K562 (cell line): ENCODE measurements at regions not wholly inside any gene's neighbourhood (a gene's known extent, or its start where the extent isn't known, plus 50 kb on each side); places are given as distances from the start of the nearest gene placed in this dataset.

ENCODE experiments used
- ATAC-seq: fragments of 200-7000 bp; cut with Tn5 transposase; 3 replicates; pipeline ENCODE4 v1.9.1; 2020; ENCODE audit warnings: moderate library complexity
- BruUV-seq: library from RNA; stranded (reverse); fragments of 400-500 nt; replicated peaks from 2 replicates; lab custom pipeline; 2021; lab: Mats Ljungman, UMichigan
- CTCF ChIA-PET: fragments of 300-600 bp; formaldehyde crosslinking; extraction: SDS; loops from one replicate; lab custom pipeline; 2021; ENCODE audit warnings: low intra/inter-chr PET ratio; lab: Yijun Ruan, JAX
- POLR2A ChIA-PET: fragments of 300-600, 350-650 bp; sonication (Branson Sonifier 250); formaldehyde crosslinking; extraction: SDS; loops from one replicate; lab custom pipeline; 2021; ENCODE audit warnings: antibody characterized with exemption, inconsistent platforms; lab: Yijun Ruan, JAX
- DNase-seq, 4 experiments: peaks; one replicate each; pipeline versions ENCODE4 v3.0.0 to v3.0.0-alpha.2; 2011 to 2018; ENCODE audit warnings: low spot score in 3 of 4, mixed read lengths in 3 of 4; ENCODE audit errors: extremely low read depth in 1 of 4
- FAIRE-seq: peaks from 2 replicates; lab custom pipeline; 2011; peaks lifted over from hg19 to GRCh38; lab: Jason Lieb, UNC
- H2AFZ ChIP-seq: 2 replicates; pipeline ENCODE4 v1.6.0; 2011; ENCODE audit warnings: low read depth, low read length, control low read depth, inconsistent platforms
- H3K27ac ChIP-seq: fragments of 200-600 bp; 3 replicates; pipeline ENCODE4 v1.8.0; 2011; ENCODE audit warnings: low read depth, mild to moderate bottlenecking, control low read depth, inconsistent platforms, low read length, moderate library complexity, mixed read lengths; ENCODE audit errors: extremely low read depth
- H3K27me3 ChIP-seq, 2 experiments: fragments of 300-600 bp in 1 of 2; 2 replicates in 1 of 2; 3 replicates in 1 of 2; pipeline versions ENCODE4 v1.6.0 to v1.8.0; 2011; ENCODE audit warnings: inconsistent platforms in 2 of 2, low read length in 2 of 2, mild to moderate bottlenecking in 1 of 2, mixed read lengths in 1 of 2, moderate library complexity in 1 of 2; ENCODE audit not compliant: control insufficient read depth in 2 of 2, insufficient read depth in 2 of 2
- H3K36me3 ChIP-seq: fragments of 300-600 bp; 3 replicates; pipeline ENCODE4 v1.8.0; 2011; ENCODE audit warnings: mild to moderate bottlenecking, low read length, inconsistent platforms; ENCODE audit not compliant: control insufficient read depth, insufficient read depth
- H3K4me1 ChIP-seq, 2 experiments: fragments of 200-600 bp in 1 of 2; replicated peaks in 1 of 2; 2 replicates in 1 of 2; 3 replicates in 1 of 2; pipeline versions ENCODE4 v1.5.1 to v1.8.0; 2011; ENCODE audit warnings: inconsistent platforms in 2 of 2, low read length in 2 of 2, mild to moderate bottlenecking in 1 of 2, mixed read lengths in 1 of 2, moderate library complexity in 1 of 2; ENCODE audit not compliant: control insufficient read depth in 2 of 2, insufficient read depth in 2 of 2
- H3K4me2 ChIP-seq: 2 replicates; pipeline ENCODE4 v1.6.1; 2011; ENCODE audit warnings: low read length, control low read depth, inconsistent platforms, mixed read lengths; ENCODE audit not compliant: insufficient read depth
- H3K4me3 ChIP-seq: fragments of 200-600 bp; sonication (generic), shearing (Covaris generic); 2 replicates; pipeline ENCODE4 v1.5.1; 2016; ENCODE audit warnings: control low read depth, inconsistent platforms
- H3K79me2 ChIP-seq: fragments of 200-600 bp; 3 replicates; pipeline ENCODE4 v1.8.0; 2011; ENCODE audit warnings: low read length, inconsistent platforms; ENCODE audit not compliant: control insufficient read depth, insufficient read depth
- H3K9ac ChIP-seq, 2 experiments: 2 replicates each; pipeline versions ENCODE4 v1.6.0 to v1.6.1; 2011; ENCODE audit warnings: low read depth in 2 of 2, low read length in 2 of 2, control low read depth in 1 of 2, inconsistent platforms in 1 of 2, mild to moderate bottlenecking in 1 of 2, mixed read lengths in 1 of 2; ENCODE audit not compliant: insufficient read depth in 1 of 2
- H3K9me1 ChIP-seq: one replicate; pipeline ENCODE4 v1.6.0; 2011; ENCODE audit warnings: inconsistent platforms, mild to moderate bottlenecking, low read length, moderate library complexity; ENCODE audit not compliant: control insufficient read depth, insufficient read depth
- H3K9me3 ChIP-seq: replicated peaks from 2 replicates; pipeline ENCODE4 v1.5.1; 2011; ENCODE audit warnings: low read depth, low read length, inconsistent platforms; ENCODE audit not compliant: control insufficient read depth, insufficient read depth
- H4K20me1 ChIP-seq: replicated peaks from 2 replicates; pipeline ENCODE4 v1.6.1; 2011; ENCODE audit warnings: low read length, inconsistent platforms, mixed read lengths; ENCODE audit not compliant: control insufficient read depth, insufficient read depth
- ASH1L ChIP-seq: fragments of 450-650 bp; IDR thresholded peaks from 2 replicates; pipeline ENCODE4 v1.6.1; 2018; ENCODE audit warnings: borderline replicate concordance, mild to moderate bottlenecking, low read depth; ENCODE audit not compliant: partially characterized antibody
- CBFA2T3 ChIP-seq: fragments of 450-650 bp; IDR thresholded peaks from 2 replicates; pipeline ENCODE4 v1.6.1; 2017
- CBX8 ChIP-seq: fragments of 200-600 bp; sonication (generic); IDR thresholded peaks from 2 replicates; pipeline ENCODE4 v1.6.1; 2012; ENCODE audit warnings: borderline replicate concordance, mixed run types, low read depth, mild to moderate bottlenecking, moderate library complexity, mixed read lengths, low read length, control low read depth, inconsistent platforms; ENCODE audit not compliant: poor library complexity, severe bottlenecking; ENCODE audit errors: extremely low read depth
- E2F3 ChIP-seq: fragments of 250-450 bp; sonication (Bioruptor Pico); IDR thresholded peaks from 2 replicates; pipeline ENCODE4 v1.4.0; 2020; ENCODE audit warnings: mild to moderate bottlenecking
- GATAD2B ChIP-seq: fragments of 450-650 bp; IDR thresholded peaks from 2 replicates; pipeline ENCODE4 v1.6.1; 2017; ENCODE audit warnings: mild to moderate bottlenecking, borderline replicate concordance
- IRF2 ChIP-seq: sonication (generic); formaldehyde crosslinking; IDR thresholded peaks from 2 replicates; pipeline ENCODE4 v1.8.1; 2022; ENCODE audit warnings: mild to moderate bottlenecking, missing genetic modification reagents
- MAFF ChIP-seq: IDR thresholded peaks from 2 replicates; pipeline ENCODE4 v1.6.1; 2012; ENCODE audit warnings: low read length, improper control_type of control experiment
- NEUROD1 ChIP-seq: fragments of 150-350 bp; IDR thresholded peaks from 2 replicates; pipeline ENCODE4 v1.6.1; 2014; ENCODE audit warnings: borderline replicate concordance, low read length, low read depth; ENCODE audit not compliant: partially characterized antibody
- NFIC ChIP-seq: fragments of 450-650 bp; IDR thresholded peaks from 2 replicates; pipeline ENCODE4 v1.6.1; 2017; ENCODE audit warnings: mild to moderate bottlenecking, inconsistent platforms
- NR3C1 ChIP-seq: sonication (generic); formaldehyde crosslinking; IDR thresholded peaks from 2 replicates; pipeline ENCODE4 v1.8.1; 2022; ENCODE audit warnings: missing genetic modification reagents
- PTBP1 ChIP-seq: fragments of 200-400 bp; formaldehyde crosslinking; IDR thresholded peaks from 2 replicates; pipeline ENCODE4 v1.6.1; 2017; ENCODE audit warnings: low read depth, low read length
- TAF7 ChIP-seq: fragments of 450-650 bp; IDR thresholded peaks from 2 replicates; pipeline ENCODE4 v1.6.1; 2016; ENCODE audit warnings: missing genetic modification characterization, missing compliant biosample characterization
- TEAD4 ChIP-seq, 2 experiments: sonication (generic) in 1 of 2; formaldehyde crosslinking in 1 of 2; IDR thresholded peaks; 2 replicates each; pipeline versions ENCODE4 v1.6.1 to v1.8.0; 2012 to 2022; ENCODE audit warnings: borderline replicate concordance in 1 of 2, inconsistent platforms in 1 of 2, low read length in 1 of 2, mild to moderate bottlenecking in 1 of 2, missing genetic modification reagents in 1 of 2
- ZC3H4 ChIP-seq: sonication (generic); formaldehyde crosslinking; IDR thresholded peaks from 2 replicates; pipeline ENCODE4 v1.9.0; 2021; ENCODE audit warnings: missing genetic modification reagents, borderline replicate concordance
- ZNF121 ChIP-seq: sonication (generic); formaldehyde crosslinking; conservative IDR thresholded peaks from 2 replicates; pipeline ENCODE4 v1.8.0; 2022; ENCODE audit warnings: missing genetic modification reagents
- ZNF316 ChIP-seq: fragments of 450-650 bp; IDR thresholded peaks from 2 replicates; pipeline ENCODE4 v1.6.1; 2016
- ZNF668 ChIP-seq: fragments of 250-450 bp; sonication (Bioruptor Pico); IDR thresholded peaks from 2 replicates; pipeline ENCODE4 v1.8.0; 2022; ENCODE audit warnings: mild to moderate bottlenecking, inconsistent platforms
- ZNF695 ChIP-seq: fragments of 450-650 bp; formaldehyde crosslinking; IDR thresholded peaks from 2 replicates; pipeline ENCODE4 v1.4.0; 2020; ENCODE audit warnings: mild to moderate bottlenecking, moderate library complexity
- ZNF830 ChIP-seq: fragments of 250-450 bp; sonication (Bioruptor Pico); IDR thresholded peaks from 2 replicates; pipeline ENCODE4 v1.5.0; 2021; ENCODE audit warnings: mild to moderate bottlenecking
- ZZZ3 ChIP-seq: fragments of 450-650 bp; IDR thresholded peaks from 2 replicates; pipeline ENCODE4 v1.6.1; 2016; ENCODE audit warnings: antibody characterized with exemption, mild to moderate bottlenecking, moderate library complexity
- in situ Hi-C: fragments of 300-500 bp; cut with MboI; formaldehyde crosslinking; loops from 4 replicates; pipeline ENCODE4 v1.15.0; 2018; ENCODE audit warnings: inconsistent platforms, mixed read lengths
- intact Hi-C: fragments of 100-400 bp; cut with micrococcal nuclease; formaldehyde crosslinking; loops from 2 replicates; pipeline ENCODE4 v1.14.2; 2022
- TF ChIP-seq, protein P1 (sequence below): fragments of 250-450 bp; sonication (Bioruptor Pico); IDR thresholded peaks from 2 replicates; pipeline ENCODE4 v1.9.0; 2021; ENCODE audit warnings: mild to moderate bottlenecking, inconsistent platforms

DNA sequence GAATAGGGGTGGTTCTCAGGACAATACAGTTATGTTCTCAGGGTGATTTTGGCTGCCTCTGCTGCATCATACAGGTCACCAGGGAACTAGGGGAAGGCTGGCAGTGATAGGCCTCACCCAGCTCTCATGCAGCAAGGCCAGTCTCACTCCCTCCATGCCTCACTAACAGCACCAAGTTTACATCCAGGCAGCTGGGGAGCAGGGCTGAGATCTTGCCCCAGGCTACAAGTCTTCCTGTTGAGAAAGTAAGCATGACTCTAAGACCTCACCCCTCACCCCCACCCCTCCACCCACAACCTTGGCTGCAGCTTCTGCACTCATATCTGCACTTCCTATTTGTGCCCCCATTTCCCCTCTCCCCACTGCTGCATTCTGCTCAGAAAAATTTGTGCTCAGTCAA is 481.2 kb downstream of the ACTL7B start (continued):
- TF ChIP-seq NEUROD1 (no peak), GATAD2B (no peak), NFIC (no peak), PTBP1 (no peak), IRF2 (no peak), NR3C1 (no peak), ZNF830 (CRISPR knock-in tag) (no peak), TEAD4 (IDR thresholded peaks at IDR 0.05; ENCODE audit: low read length) (no peak), TEAD4 (CRISPR knock-in tag; IDR thresholded peaks at IDR 0.05; ENCODE audit: borderline replicate concordance) (no peak), TAF7 (no peak), CBFA2T3 (no peak), ZNF668 (CRISPR knock-in tag) (no peak), ZNF121 (CRISPR knock-in tag) (no peak), ZC3H4 (no peak), ZZZ3 (no peak)

DNA sequence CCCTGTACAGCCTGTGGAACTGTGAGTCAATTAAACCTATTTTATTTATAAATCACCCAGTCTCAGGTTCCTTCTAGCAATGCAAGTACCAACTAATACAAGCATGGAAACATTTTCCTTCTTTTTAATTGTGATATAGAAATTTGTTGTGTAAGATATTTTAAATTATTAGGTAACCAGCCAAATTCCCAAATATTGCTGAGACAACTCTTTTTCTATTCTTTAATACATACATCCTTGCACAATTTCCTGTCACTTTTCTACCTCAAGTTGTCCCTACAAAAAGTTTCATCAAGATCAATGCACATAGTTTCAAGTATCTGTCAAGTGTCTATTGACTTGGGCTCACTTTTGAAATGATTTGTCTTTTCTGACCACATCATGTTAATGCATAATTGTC is 488.6 kb downstream of the ACTL7B start:
- Histone ChIP-seq H4K20me1 (no peaks in the 10 kb centered on the region), H3K4me1 (no peaks in the 10 kb centered on the region), H2AFZ (no peak overlapping the region), H3K4me3 (no peak overlapping the region), H3K4me2 (no peak overlapping the region), H3K27me3 (no peaks in the 10 kb centered on the region), H3K9ac (no peak overlapping the region), H3K79me2 (no peaks in the 10 kb centered on the region), H3K9me3 (no peaks in the 10 kb centered on the region), H3K36me3 (no peaks in the 10 kb centered on the region), H3K27ac (no peak overlapping the region), H3K9me1 (no peaks in the 10 kb centered on the region)
- CTCF ChIA-PET, result no interaction called here
- intact Hi-C loops, result no loop called here
- FAIRE-seq, result no peak
- POLR2A ChIA-PET, result no interaction called here
- no TSS peak for BruUV-seq
- no peak for DNase-seq
- no peak for ATAC-seq
- TF ChIP-seq E2F3 (CRISPR knock-in tag), result no peak
- TF ChIP-seq MAFF, result no peak
- TF ChIP-seq, protein P1, sequence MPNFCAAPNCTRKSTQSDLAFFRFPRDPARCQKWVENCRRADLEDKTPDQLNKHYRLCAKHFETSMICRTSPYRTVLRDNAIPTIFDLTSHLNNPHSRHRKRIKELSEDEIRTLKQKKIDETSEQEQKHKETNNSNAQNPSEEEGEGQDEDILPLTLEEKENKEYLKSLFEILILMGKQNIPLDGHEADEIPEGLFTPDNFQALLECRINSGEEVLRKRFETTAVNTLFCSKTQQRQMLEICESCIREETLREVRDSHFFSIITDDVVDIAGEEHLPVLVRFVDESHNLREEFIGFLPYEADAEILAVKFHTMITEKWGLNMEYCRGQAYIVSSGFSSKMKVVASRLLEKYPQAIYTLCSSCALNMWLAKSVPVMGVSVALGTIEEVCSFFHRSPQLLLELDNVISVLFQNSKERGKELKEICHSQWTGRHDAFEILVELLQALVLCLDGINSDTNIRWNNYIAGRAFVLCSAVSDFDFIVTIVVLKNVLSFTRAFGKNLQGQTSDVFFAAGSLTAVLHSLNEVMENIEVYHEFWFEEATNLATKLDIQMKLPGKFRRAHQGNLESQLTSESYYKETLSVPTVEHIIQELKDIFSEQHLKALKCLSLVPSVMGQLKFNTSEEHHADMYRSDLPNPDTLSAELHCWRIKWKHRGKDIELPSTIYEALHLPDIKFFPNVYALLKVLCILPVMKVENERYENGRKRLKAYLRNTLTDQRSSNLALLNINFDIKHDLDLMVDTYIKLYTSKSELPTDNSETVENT, result no peak
- TF ChIP-seq ASH1L, result no peak
- TF ChIP-seq CBX8, result no peak
- TF ChIP-seq ZNF695 (CRISPR knock-in tag), result no peak
- peak; percentile 35; the same call in 1 of the 2 replicates for TF ChIP-seq ZNF316
- in situ Hi-C loops, result no loop called here
